ENCODE measurements at regions not wholly inside any gene's neighbourhood (a gene's known extent, or its start where the extent isn't known, plus 50 kb on each side); places are given as distances from the start of the nearest gene placed in this dataset.
"Not testable (repeated sequence)": the region's sequence is repeated elsewhere in the genome, so short reads cannot be mapped to it uniquely, and the experiment has no call there.

DNA sequence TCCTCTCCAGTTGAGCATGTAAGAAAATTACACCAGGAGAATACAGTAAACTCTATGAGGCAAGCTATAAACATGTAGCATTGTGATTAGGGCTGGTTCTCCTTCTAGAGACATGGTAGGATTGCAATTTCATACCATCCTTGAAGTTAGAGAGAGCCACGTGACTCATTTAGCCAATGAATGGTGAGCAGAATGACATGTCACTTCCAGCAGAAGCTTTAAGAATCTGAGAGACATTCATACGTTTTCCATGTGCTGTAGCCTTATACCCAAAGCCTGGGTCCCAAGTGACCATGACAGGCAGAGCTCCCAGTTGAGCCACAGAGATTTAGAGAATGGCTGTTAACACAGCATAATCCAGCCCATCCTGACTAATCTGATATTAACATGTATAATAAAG is 68.0 kb upstream of the TP53BP2 start:
- not testable (repeated sequence) for TF ChIP-seq ELF4 (IDR thresholded peaks at IDR 0.05); BHLHE40 (IDR thresholded peaks at IDR 0.05; ENCODE audit: borderline replicate concordance); CTBP1 (IDR thresholded peaks at IDR 0.05; ENCODE audit: borderline replicate concordance); SP1 (IDR thresholded peaks at IDR 0.05); ZNF384 (IDR thresholded peaks at IDR 0.05); HDGF (IDR thresholded peaks at IDR 0.05; ENCODE audit: borderline replicate concordance); FOXK2 (IDR thresholded peaks at IDR 0.05); TARDBP (IDR thresholded peaks at IDR 0.05); LEF1 (IDR thresholded peaks at IDR 0.05; ENCODE audit: borderline replicate concordance); FOXM1 (IDR thresholded peaks at IDR 0.05; ENCODE audit: borderline replicate concordance)
